BLaER1 (cell line): ENCODE measurements at regions not wholly inside any gene's neighbourhood (a gene's known extent, or its start where the extent isn't known, plus 50 kb on each side); places are given as distances from the start of the nearest gene placed in this dataset.
"Not testable (repeated sequence)": the region's sequence is repeated elsewhere in the genome, so short reads cannot be mapped to it uniquely, and the experiment has no call there.

ENCODE experiments used
- H3K27ac ChIP-seq: shearing (Covaris generic); formaldehyde crosslinking; 2 replicates; pipeline ENCODE4 v1.8.1; 2022
- H3K27me3 ChIP-seq: shearing (Covaris generic); formaldehyde crosslinking; 2 replicates; pipeline ENCODE4 v1.8.1; 2022
- H3K36me3 ChIP-seq: shearing (Covaris generic); formaldehyde crosslinking; 2 replicates; pipeline ENCODE4 v1.8.1; 2022
- H3K4me1 ChIP-seq: shearing (Covaris generic); formaldehyde crosslinking; 2 replicates; pipeline ENCODE4 v1.8.1; 2022
- H3K4me2 ChIP-seq: shearing (Covaris generic); formaldehyde crosslinking; 2 replicates; pipeline ENCODE4 v1.8.1; 2022
- H3K4me3 ChIP-seq: shearing (Covaris generic); formaldehyde crosslinking; 2 replicates; pipeline ENCODE4 v1.8.1; 2022
- H3K9ac ChIP-seq: shearing (Covaris generic); formaldehyde crosslinking; 2 replicates; pipeline ENCODE4 v1.8.1; 2022
- H3K9me3 ChIP-seq: shearing (Covaris generic); formaldehyde crosslinking; 2 replicates; pipeline ENCODE4 v1.8.1; 2022
- H4K20me1 ChIP-seq: shearing (Covaris generic); formaldehyde crosslinking; 2 replicates; pipeline ENCODE4 v1.8.1; 2022
- Cebpa-rat ChIP-seq: shearing (Covaris generic); IDR thresholded peaks from 2 replicates; pipeline ENCODE4 v1.8.1; 2022

DNA sequence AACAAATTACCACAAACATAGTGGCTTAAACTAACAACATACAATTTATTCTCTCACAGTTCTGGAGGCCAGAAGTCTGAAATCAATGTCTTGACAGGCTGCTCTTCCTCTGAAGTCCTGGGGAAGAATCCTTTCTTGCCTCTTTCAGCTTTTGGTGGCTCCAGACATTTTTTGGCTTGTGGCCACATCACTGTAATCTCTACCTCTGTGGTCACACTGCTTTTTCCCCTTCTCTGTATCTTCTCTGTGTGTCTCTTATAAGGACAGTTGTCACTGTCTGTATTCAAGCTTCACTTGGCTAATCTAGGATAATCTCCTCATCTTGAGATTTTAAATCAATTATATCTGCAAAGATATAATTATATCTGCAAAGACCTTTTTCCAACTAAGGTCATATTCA, 80.3 kb upstream of the ABHD2 start:
- no peaks in the 10 kb centered on the region for H4K20me1 ChIP-seq
- no peak overlapping the region for H3K9ac ChIP-seq
- H3K9me3 ChIP-seq, result no peaks in the 10 kb centered on the region
- no peaks in the 10 kb centered on the region for H3K36me3 ChIP-seq
- H3K27ac ChIP-seq, result no peak overlapping the region
- H3K4me1 ChIP-seq, result no peaks in the 10 kb centered on the region
- no peaks in the 10 kb centered on the region for H3K27me3 ChIP-seq
- H3K4me2 ChIP-seq, result no peak overlapping the region
- TF ChIP-seq Cebpa-rat, result no peak
- no peak overlapping the region for H3K4me3 ChIP-seq

DNA sequence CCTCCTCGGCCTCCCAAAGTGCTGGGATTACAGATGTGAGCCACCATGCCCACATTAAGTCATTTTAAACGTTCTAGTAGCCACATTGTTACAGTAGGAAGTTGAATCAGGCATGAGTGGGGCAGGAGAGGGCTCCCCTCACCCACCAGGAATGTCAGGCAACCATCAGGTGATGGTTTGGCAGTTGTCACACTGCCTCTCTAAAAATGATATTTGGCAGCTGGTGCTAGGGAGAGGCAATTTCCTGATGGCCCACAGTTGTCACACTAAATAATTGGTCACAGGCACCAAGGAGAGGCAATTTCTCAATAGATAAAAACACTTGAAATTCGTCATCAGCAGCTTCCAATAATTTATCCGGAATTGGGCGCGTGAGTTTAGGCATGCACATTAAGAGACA, 79.2 kb upstream of the ABHD2 start:
- Histone ChIP-seq H3K4me1 (no peaks in the 10 kb centered on the region), H3K4me3 (no peak overlapping the region)
- TF ChIP-seq Cebpa-rat, result no peak

GRCh38 chr15:89015412-89016097, 72.7 kb upstream of the ABHD2 start:
- Histone ChIP-seq H3K4me2 (no peak overlapping the region), H3K9ac (no peak overlapping the region), H3K27me3 (no peaks in the 10 kb centered on the region), H3K4me3 (no peak overlapping the region), H3K36me3 (no peaks in the 10 kb centered on the region), H4K20me1 (no peaks in the 10 kb centered on the region), H3K27ac (no peak overlapping the region), H3K4me1 (peaks cover 17% of the 10 kb centered on the region), H3K9me3 (no peaks in the 10 kb centered on the region)
- TF ChIP-seq Cebpa-rat, result no peak

More for the DNA sequence above, 79.2 kb upstream of the ABHD2 start:
- no peak overlapping the region for H3K4me2 ChIP-seq
- no peaks in the 10 kb centered on the region for H3K36me3 ChIP-seq
- no peak overlapping the region for H3K27ac ChIP-seq
- H3K27me3 ChIP-seq, result no peaks in the 10 kb centered on the region
- H3K9me3 ChIP-seq, result no peaks in the 10 kb centered on the region
- H4K20me1 ChIP-seq, result no peaks in the 10 kb centered on the region
- H3K9ac ChIP-seq, result no peak overlapping the region

DNA sequence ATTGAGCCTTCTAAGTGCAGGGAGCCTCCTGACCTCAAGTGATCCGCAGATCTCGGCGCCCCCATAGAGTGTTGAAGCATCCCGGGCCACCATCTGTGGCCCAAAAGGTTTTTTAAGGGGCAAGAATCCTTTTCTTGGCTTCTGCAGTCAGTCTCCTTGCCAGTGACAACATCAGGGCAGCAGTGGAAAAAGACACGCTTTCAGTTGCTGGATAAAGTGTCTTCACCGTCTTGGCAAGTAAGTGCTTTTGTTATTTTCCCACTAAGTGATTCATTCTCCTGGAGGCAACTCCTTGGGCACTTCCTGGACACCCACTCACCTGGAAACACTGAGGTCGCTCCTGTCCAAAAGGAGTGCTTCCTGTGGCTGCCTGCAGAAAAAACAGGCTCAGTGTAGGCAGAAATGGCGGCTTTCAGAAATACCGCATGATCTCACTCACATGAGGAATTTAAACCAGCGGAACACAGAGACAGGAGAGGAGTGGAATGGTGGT, 71.7 kb upstream of the ABHD2 start:
- Histone ChIP-seq H3K4me3 (no peak overlapping the region), H3K4me1 (peaks cover 17% of the 10 kb centered on the region), H4K20me1 (no peaks in the 10 kb centered on the region), H3K9ac (no peak overlapping the region), H3K4me2 (peak overlapping the region; percentile 85; the same call in 1 of the 2 replicates), H3K9me3 (no peaks in the 10 kb centered on the region), H3K36me3 (no peaks in the 10 kb centered on the region), H3K27ac (no peak overlapping the region), H3K27me3 (no peaks in the 10 kb centered on the region)
- no peak for TF ChIP-seq Cebpa-rat

DNA sequence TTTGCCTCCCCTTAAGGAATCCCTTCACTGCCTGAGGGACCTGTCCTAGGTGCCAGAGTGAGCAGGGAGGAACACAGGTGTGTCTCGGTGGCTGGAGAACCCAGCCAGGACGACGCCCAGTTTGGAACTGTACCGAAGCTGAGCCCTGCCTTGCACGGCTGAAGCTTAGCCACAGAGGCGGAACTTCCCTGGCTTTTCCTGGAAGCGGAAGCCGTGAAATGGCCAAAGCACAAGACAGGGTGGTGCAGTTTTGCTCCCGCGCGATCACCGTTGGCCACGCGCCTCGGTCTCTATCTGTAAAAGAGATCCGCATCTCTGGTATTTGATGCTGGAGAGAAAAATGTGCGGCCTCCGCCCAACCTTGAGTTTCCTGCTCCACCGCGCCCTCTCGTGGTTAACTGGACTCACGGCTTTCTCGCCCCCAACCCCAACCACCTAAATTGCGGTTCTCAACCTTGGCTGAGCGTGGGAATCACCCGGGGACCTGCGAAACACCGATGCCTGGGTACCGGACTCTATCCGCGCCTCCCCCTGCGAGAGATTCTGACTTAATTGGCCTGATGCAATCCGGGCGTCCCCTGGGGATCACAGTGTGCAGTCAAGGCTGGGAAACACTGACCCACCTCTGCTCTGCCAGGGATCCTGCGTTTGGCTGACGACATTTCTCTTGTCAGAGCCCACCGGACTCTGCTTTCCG, 70.7 kb upstream of the ABHD2 start:
- Histone ChIP-seq H3K4me2 (peak overlapping the region; percentile 85), H3K27me3 (no peaks in the 10 kb centered on the region), H3K27ac (0 out of 2 replicates have a peak overlapping the region, but pooled peaks have one; percentile 12), H3K36me3 (no peaks in the 10 kb centered on the region), H3K9ac (peak overlapping the region; percentile 34), H4K20me1 (no peaks in the 10 kb centered on the region), H3K4me1 (peaks cover 22% of the 10 kb centered on the region), H3K4me3 (peak overlapping the region; percentile 58), H3K9me3 (no peaks in the 10 kb centered on the region)
- TF ChIP-seq Cebpa-rat, result no peak

DNA sequence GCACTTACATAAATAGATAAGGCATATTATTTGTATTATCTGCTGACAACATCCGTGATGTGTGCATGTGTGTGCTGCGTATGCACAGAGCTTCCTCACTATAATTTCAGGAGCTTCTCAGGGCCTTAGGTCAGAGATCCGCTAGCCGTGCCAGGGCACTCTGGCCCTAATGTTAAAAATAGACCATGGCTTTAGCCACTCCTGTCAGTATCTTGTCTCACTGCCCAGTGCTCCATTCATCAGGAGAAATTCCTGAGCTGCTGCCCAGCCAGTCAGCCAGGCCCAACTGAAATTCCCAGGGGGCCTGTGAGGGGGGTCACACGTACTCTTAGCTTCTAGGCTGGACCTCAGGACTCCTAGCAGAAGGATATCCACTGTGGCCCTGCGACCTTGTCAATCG, 70.0 kb upstream of the ABHD2 start:
- no peaks in the 10 kb centered on the region for H4K20me1 ChIP-seq
- peaks cover 29% of the 10 kb centered on the region for H3K4me1 ChIP-seq
- no peak overlapping the region for H3K9ac ChIP-seq
- H3K27me3 ChIP-seq, result no peaks in the 10 kb centered on the region
- H3K4me3 ChIP-seq, result no peak overlapping the region
- no peak overlapping the region for H3K27ac ChIP-seq
- H3K36me3 ChIP-seq, result no peaks in the 10 kb centered on the region
- H3K9me3 ChIP-seq, result no peaks in the 10 kb centered on the region
- peak overlapping the region; percentile 85 for H3K4me2 ChIP-seq
- no peak for TF ChIP-seq Cebpa-rat

- 0 out of 2 replicates have a peak, but pooled peaks cover under 1% of the 10 kb centered on the region for H3K9me3 ChIP-seq
- H4K20me1 ChIP-seq, result no peaks in the 10 kb centered on the region
- H3K4me2 ChIP-seq, result peak overlapping the region; percentile 24; the same call in 1 of the 2 replicates
- no peaks in the 10 kb centered on the region for H3K27me3 ChIP-seq
- no peak for TF ChIP-seq Cebpa-rat
- H3K27ac ChIP-seq, result no peak overlapping the region
- H3K9ac ChIP-seq, result no peak overlapping the region
- no peaks in the 10 kb centered on the region for H3K36me3 ChIP-seq
- peaks cover 29% of the 10 kb centered on the region for H3K4me1 ChIP-seq
- H3K4me3 ChIP-seq, result no peak overlapping the region
Measured at GRCh38 chr15:89019436-89019835, 68.8 kb upstream of the ABHD2 start.

GRCh38 chr15:89021224-89021623, 67.0 kb upstream of the ABHD2 start:
- H3K9me3 ChIP-seq, result peaks cover 5% of the 10 kb centered on the region; the same call in 1 of the 2 replicates
- no peaks in the 10 kb centered on the region for H3K36me3 ChIP-seq
- no peak overlapping the region for H3K9ac ChIP-seq
- no peaks in the 10 kb centered on the region for H4K20me1 ChIP-seq
- no peak overlapping the region for H3K27ac ChIP-seq
- H3K27me3 ChIP-seq, result no peaks in the 10 kb centered on the region
- H3K4me2 ChIP-seq, result no peak overlapping the region
- no peak overlapping the region for H3K4me3 ChIP-seq
- no peak for TF ChIP-seq Cebpa-rat
- H3K4me1 ChIP-seq, result peaks cover 29% of the 10 kb centered on the region

GRCh38 chr15:89021886-89022285, 66.4 kb upstream of the ABHD2 start:
- not testable (repeated sequence) for H3K9me3 ChIP-seq, H3K27me3 ChIP-seq, H3K36me3 ChIP-seq

DNA sequence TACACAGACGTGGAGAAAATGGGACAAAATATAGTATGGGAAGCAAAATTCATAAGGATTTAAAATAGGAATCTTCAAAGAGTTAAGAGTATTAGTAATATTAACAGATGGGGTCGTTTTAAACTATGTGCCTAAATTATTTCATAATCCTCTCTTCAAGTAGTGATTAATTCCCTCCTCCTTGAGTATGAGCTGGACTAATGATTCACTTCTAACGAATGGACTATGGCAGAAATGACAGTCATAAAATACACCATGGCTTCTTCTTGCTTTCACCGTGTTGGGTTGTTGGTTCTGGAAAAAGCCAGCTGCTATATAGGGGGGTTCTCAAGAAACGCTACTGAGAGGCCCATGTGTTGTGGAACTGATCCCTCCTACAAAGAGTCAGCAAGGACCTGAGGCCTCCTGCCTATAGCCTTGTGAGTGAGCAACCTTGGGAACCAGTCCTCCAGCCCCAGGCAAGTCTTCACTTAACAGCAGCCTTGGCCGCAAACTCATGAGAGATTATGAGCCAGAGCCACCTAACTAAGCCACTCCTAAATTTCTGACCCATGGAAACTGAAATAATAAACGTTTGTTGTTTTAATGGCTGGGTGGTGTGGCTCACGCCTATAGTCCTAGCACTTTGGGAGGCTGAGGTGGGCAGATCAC, 64.8 kb upstream of the ABHD2 start:
- H3K36me3 ChIP-seq, result no peaks in the 10 kb centered on the region
- H3K9me3 ChIP-seq, result peaks cover 5% of the 10 kb centered on the region; the same call in 1 of the 2 replicates
- H3K4me3 ChIP-seq, result no peak overlapping the region
- no peaks in the 10 kb centered on the region for H3K27me3 ChIP-seq
- H4K20me1 ChIP-seq, result no peaks in the 10 kb centered on the region
- H3K9ac ChIP-seq, result no peak overlapping the region
- H3K27ac ChIP-seq, result no peak overlapping the region
- H3K4me1 ChIP-seq, result peaks cover 12% of the 10 kb centered on the region
- TF ChIP-seq Cebpa-rat, result no peak
- H3K4me2 ChIP-seq, result no peak overlapping the region

More at GRCh38 chr15:89021886-89022285, 66.4 kb upstream of the ABHD2 start:
- peaks cover 26% of the 10 kb centered on the region for H3K4me1 ChIP-seq
- H4K20me1 ChIP-seq, H3K27ac ChIP-seq, H3K9ac ChIP-seq, H3K4me3 ChIP-seq: not testable (repeated sequence)
- H3K4me2 ChIP-seq, result peak overlapping the region; percentile 57
